CD4-positive, alpha-beta T cell (primary cell): ENCODE measurements at regions not wholly inside any gene's neighbourhood (a gene's known extent, or its start where the extent isn't known, plus 50 kb on each side); places are given as distances from the start of the nearest gene placed in this dataset.

Experiments
- ATAC-seq: fragments of 200-7000 bp; cut with Tn5 transposase; one replicate; pipeline ENCODE4 v1.10.0; 2022; ENCODE audit warnings: mild to moderate bottlenecking; ENCODE audit not compliant: poor library complexity
- CTCF ChIA-PET: fragments of 350-600 bp; sonication (Branson Sonifier 250); formaldehyde crosslinking; loops from one replicate; lab custom pipeline; 2021; ENCODE audit warnings: antibody characterized with exemption, inconsistent platforms; lab: Charles Lee
- POLR2A ChIA-PET: fragments of 350-600 bp; sonication (Branson Sonifier 250); formaldehyde crosslinking; loops from one replicate; lab custom pipeline; 2021; ENCODE audit warnings: antibody characterized with exemption, inconsistent platforms; lab: Charles Lee
- DNase-seq, 14 experiments: peaks; one replicate each; pipeline ENCODE4 v3.0.0-alpha.2; 2013 to 2020; ENCODE audit warnings: mixed read lengths in 2 of 14
- H3K27ac ChIP-seq, 2 donors: one replicate each; pipeline versions ENCODE4 v1.5.1 to v1.7.0; 2013; ENCODE audit warnings: low read length in 2 of 2, low read depth in 1 of 2, mild to moderate bottlenecking in 1 of 2
- H3K27me3 ChIP-seq, 2 experiments: 1 replicate in 1 of 2; 2 replicates in 1 of 2; pipeline versions ENCODE4 v1.6.1 to v1.7.0; 2013; ENCODE audit warnings: low read length in 2 of 2, control low read depth in 1 of 2, mild to moderate bottlenecking in 1 of 2, moderate library complexity in 1 of 2; ENCODE audit not compliant: insufficient read depth in 2 of 2, control insufficient read depth in 1 of 2
- H3K36me3 ChIP-seq: one replicate; pipeline ENCODE4 v1.6.1; 2013; ENCODE audit warnings: low read length, control low read depth; ENCODE audit not compliant: insufficient read depth
- H3K4me1 ChIP-seq: one replicate; pipeline ENCODE4 v1.6.1; 2013; ENCODE audit warnings: low read length, control low read depth; ENCODE audit not compliant: insufficient read depth
- H3K4me3 ChIP-seq: one replicate; pipeline ENCODE4 v1.5.1; 2013; ENCODE audit warnings: mild to moderate bottlenecking, low read length, moderate library complexity
- H3K9me3 ChIP-seq, 2 experiments: 1 replicate in 1 of 2; 2 replicates in 1 of 2; pipeline versions ENCODE4 v1.6.1 to v1.7.0; 2013; ENCODE audit warnings: low read length in 2 of 2, mild to moderate bottlenecking in 2 of 2, control low read depth in 1 of 2, moderate library complexity in 1 of 2; ENCODE audit not compliant: control insufficient read depth in 1 of 2, insufficient read depth in 1 of 2
- H3K27ac Mint-ChIP-seq: one replicate; pipeline ENCODE4 v1.8.0; 2020; ENCODE audit warnings: mixed read lengths
- H3K27me3 Mint-ChIP-seq: one replicate; pipeline ENCODE4 v1.8.0; 2021; ENCODE audit warnings: mixed read lengths
- H3K36me3 Mint-ChIP-seq: one replicate; pipeline ENCODE4 v1.8.0; 2021; ENCODE audit warnings: low read depth, mixed read lengths
- H3K4me1 Mint-ChIP-seq: one replicate; pipeline ENCODE4 v1.8.0; 2021; ENCODE audit warnings: low read depth, mixed read lengths
- H3K4me3 Mint-ChIP-seq: one replicate; pipeline ENCODE4 v1.8.0; 2020; ENCODE audit warnings: mild to moderate bottlenecking, mixed read lengths
- H3K9me3 Mint-ChIP-seq: one replicate; pipeline ENCODE4 v1.8.0; 2020; ENCODE audit warnings: mixed read lengths
- CTCF ChIP-seq: fragments of 200-600 bp; IDR thresholded peaks from one replicate; pipeline ENCODE4 v1.8.0; 2022; ENCODE audit warnings: antibody characterized with exemption, mild to moderate bottlenecking
- intact Hi-C, 2 experiments: fragments of 100-400 bp; cut with DNase I in 1 of 2; cut with micrococcal nuclease in 1 of 2; formaldehyde crosslinking; loops; one replicate each; pipeline versions ENCODE4 v1.15.1 to v1.9.0; 2023 to 2025; cut with DNase I, micrococcal nuclease

- no peak overlapping the region for H3K27ac Mint-ChIP-seq
- peaks cover 0 to 3% of the 10 kb centered on the region in 2 experiments for H3K27me3 ChIP-seq
- CTCF ChIA-PET, result no interaction called here
- ATAC-seq (no peak), DNase-seq (no peak)
- H3K36me3 Mint-ChIP-seq, result no peaks in the 10 kb centered on the region
- POLR2A ChIA-PET, result no interaction called here
- no peaks in the 10 kb centered on the region for H3K9me3 ChIP-seq
- H3K9me3 Mint-ChIP-seq, result no peaks in the 10 kb centered on the region
- H3K4me3 Mint-ChIP-seq, result no peak overlapping the region
- intact Hi-C loops, result no loop called here
- H3K4me3 ChIP-seq, result no peak overlapping the region
- no peak overlapping the region for H3K27ac ChIP-seq
- H3K4me1 Mint-ChIP-seq, result peaks cover 20% of the 10 kb centered on the region
- TF ChIP-seq CTCF, result no peak
- no peaks in the 10 kb centered on the region for H3K27me3 Mint-ChIP-seq
- H3K4me1 ChIP-seq, result no peaks in the 10 kb centered on the region
- H3K36me3 ChIP-seq, result no peaks in the 10 kb centered on the region
These were observed 204.3 kb upstream of the CST7 start for GRCh38 chr20:24744747-24745146.

GRCh38 chr20:24745206-24745605, 203.9 kb upstream of the CST7 start:
- peaks cover 15% of the 10 kb centered on the region for H3K4me1 Mint-ChIP-seq
- H3K27ac ChIP-seq, result no peak overlapping the region
- intact Hi-C loops, result no loop called here
- no peaks in the 10 kb centered on the region for H3K36me3 Mint-ChIP-seq
- no peak overlapping the region for H3K27ac Mint-ChIP-seq
- no peaks in the 10 kb centered on the region for H3K9me3 Mint-ChIP-seq
- H3K9me3 ChIP-seq, result no peaks in the 10 kb centered on the region
- peaks cover 0 to 3% of the 10 kb centered on the region in 2 experiments for H3K27me3 ChIP-seq
- no peaks in the 10 kb centered on the region for H3K36me3 ChIP-seq
- POLR2A ChIA-PET, result no interaction called here
- CTCF ChIA-PET, result no interaction called here
- no peaks in the 10 kb centered on the region for H3K27me3 Mint-ChIP-seq
- no peak for ATAC-seq
- no peak overlapping the region for H3K4me3 ChIP-seq
- no peak overlapping the region for H3K4me3 Mint-ChIP-seq
- DNase-seq, result no peak
- no peak for TF ChIP-seq CTCF
- no peaks in the 10 kb centered on the region for H3K4me1 ChIP-seq

- CTCF ChIA-PET, result no interaction called here
- POLR2A ChIA-PET, result no interaction called here
- Mint-ChIP-seq H3K4me1 (peaks cover 9% of the 10 kb centered on the region), H3K27me3 (no peaks in the 10 kb centered on the region), H3K36me3 (no peaks in the 10 kb centered on the region), H3K9me3 (no peaks in the 10 kb centered on the region), H3K4me3 (no peak overlapping the region), H3K27ac (no peak overlapping the region)
- H3K27ac ChIP-seq, result no peak overlapping the region
- intact Hi-C loops, result no loop called here
- no peaks in the 10 kb centered on the region for H3K4me1 ChIP-seq
- DNase-seq, result no peak
- H3K27me3 ChIP-seq, result peaks cover 0 to 3% of the 10 kb centered on the region in 2 experiments
- H3K9me3 ChIP-seq, result no peaks in the 10 kb centered on the region
- H3K4me3 ChIP-seq, result no peak overlapping the region
- no peak for ATAC-seq
- no peaks in the 10 kb centered on the region for H3K36me3 ChIP-seq
- no peak for TF ChIP-seq CTCF
These were observed 203.3 kb upstream of the CST7 start for GRCh38 chr20:24745617-24746350.
